H1 (cell line): ENCODE measurements at regions not wholly inside any gene's neighbourhood (a gene's known extent, or its start where the extent isn't known, plus 50 kb on each side); places are given as distances from the start of the nearest gene placed in this dataset.

ENCODE experiments used
- CTCF ChIA-PET: fragments of 300-600 bp; sonication (Branson Sonifier 250); formaldehyde crosslinking; loops from one replicate; lab custom pipeline; 2021; ENCODE audit not compliant: partially characterized antibody; lab: Charles Lee
- POLR2A ChIA-PET: fragments of 300-600 bp; sonication (Branson Sonifier 250); formaldehyde crosslinking; loops from one replicate; lab custom pipeline; 2021; ENCODE audit warnings: inconsistent platforms; ENCODE audit not compliant: partially characterized antibody; lab: Charles Lee
- DNase-seq, 2 experiments: peaks; one replicate each; pipeline versions ENCODE4 v3.0.0 to v3.0.0-alpha.2; 2010 to 2022; ENCODE audit warnings: low spot score in 2 of 2, low read depth in 1 of 2, mixed read lengths in 1 of 2
- FAIRE-seq: peaks from 2 replicates; lab custom pipeline; 2011; peaks lifted over from hg19 to GRCh38; lab: Jason Lieb, UNC
- H2AFZ ChIP-seq: 2 replicates; pipeline ENCODE4 v1.8.1; 2012; ENCODE audit warnings: low read length, inconsistent platforms
- H2AK5ac ChIP-seq: 2 replicates; pipeline ENCODE4 v1.6.1; 2013; ENCODE audit warnings: low read depth, low read length
- H2BK120ac ChIP-seq: replicated peaks from 2 replicates; pipeline ENCODE3; 2013; ENCODE audit warnings: low read depth, low read length, inconsistent platforms
- H2BK12ac ChIP-seq: 2 replicates; pipeline ENCODE4 v1.6.1; 2013; ENCODE audit warnings: low read depth, low read length
- H2BK15ac ChIP-seq: 2 replicates; pipeline ENCODE4 v1.6.1; 2013; ENCODE audit warnings: low read length
- H2BK20ac ChIP-seq: 2 replicates; pipeline ENCODE4 v1.6.1; 2013; ENCODE audit warnings: low read length
- H2BK5ac ChIP-seq: 2 replicates; pipeline ENCODE4 v1.6.1; 2013; ENCODE audit warnings: low read depth, low read length
- H3K14ac ChIP-seq: 2 replicates; pipeline ENCODE4 v1.6.1; 2013; ENCODE audit warnings: inconsistent platforms; ENCODE audit not compliant: insufficient read length
- H3K18ac ChIP-seq: 2 replicates; pipeline ENCODE4 v1.6.1; 2013; ENCODE audit warnings: low read length; ENCODE audit errors: extremely low read depth
- H3K23ac ChIP-seq: 2 replicates; pipeline ENCODE4 v1.6.1; 2013; ENCODE audit warnings: inconsistent platforms; ENCODE audit not compliant: insufficient read length
- H3K23me2 ChIP-seq: 2 replicates; pipeline ENCODE4 v1.6.1; 2013; ENCODE audit warnings: low read depth, low read length
- H3K27ac ChIP-seq: 2 replicates; pipeline ENCODE4 v1.6.1; 2011; ENCODE audit warnings: low read depth, low read length, inconsistent platforms
- H3K27me3 ChIP-seq, 4 experiments: replicated peaks in 1 of 4; 1 replicate in 1 of 4; 2 replicates in 3 of 4; pipeline versions ENCODE4 v1.6.1 to v1.8.1; 2011 to 2013; ENCODE audit warnings: low read length in 3 of 4, mild to moderate bottlenecking in 3 of 4, inconsistent platforms in 2 of 4, mixed read lengths in 2 of 4, moderate library complexity in 1 of 4; ENCODE audit not compliant: control insufficient read depth in 3 of 4, insufficient read depth in 3 of 4; ENCODE audit errors: extremely low read depth in 1 of 4
- H3K36me3 ChIP-seq, 4 experiments: 2 replicates each; pipeline versions ENCODE4 v1.6.1 to v1.8.1; 2011 to 2013; ENCODE audit warnings: mild to moderate bottlenecking in 4 of 4, low read length in 3 of 4, moderate library complexity in 2 of 4, control low read depth in 1 of 4, inconsistent platforms in 1 of 4; ENCODE audit not compliant: insufficient read depth in 4 of 4, control insufficient read depth in 2 of 4
- H3K4ac ChIP-seq: replicated peaks from 2 replicates; pipeline ENCODE3; 2013; ENCODE audit warnings: low read length, low read depth, mixed read lengths, inconsistent platforms; ENCODE audit not compliant: insufficient read length
- H3K4me1 ChIP-seq, 4 experiments: replicated peaks in 1 of 4; 1 replicate in 1 of 4; 2 replicates in 3 of 4; pipeline versions ENCODE4 v1.6.1 to v1.8.1; 2011 to 2013; ENCODE audit warnings: low read length in 3 of 4, inconsistent platforms in 2 of 4, mixed read lengths in 1 of 4; ENCODE audit not compliant: insufficient read depth in 4 of 4, control insufficient read depth in 3 of 4
- H3K4me2 ChIP-seq, 2 experiments: 2 replicates each; pipeline versions ENCODE4 v1.6.1 to v1.8.1; 2011 to 2013; ENCODE audit warnings: low read depth in 2 of 2, low read length in 2 of 2, control low read depth in 1 of 2, inconsistent platforms in 1 of 2, mild to moderate bottlenecking in 1 of 2; ENCODE audit not compliant: insufficient read depth in 1 of 2
- H3K4me3 ChIP-seq, 4 experiments: fragments of 200-600, 300-600 bp in 1 of 4; sonication (generic), shearing (Covaris generic), sonication (Bioruptor Twin) in 1 of 4; 2 replicates each; pipeline versions ENCODE4 v1.5.1 to v1.8.1; 2011 to 2016; ENCODE audit warnings: low read length in 4 of 4, low read depth in 3 of 4, control low read depth in 2 of 4, inconsistent platforms in 2 of 4, mild to moderate bottlenecking in 2 of 4, mixed read lengths in 1 of 4, moderate library complexity in 1 of 4; ENCODE audit not compliant: insufficient read depth in 2 of 4; ENCODE audit errors: extremely low read depth in 1 of 4
- H3K56ac ChIP-seq: replicated peaks from 2 replicates; pipeline ENCODE3; 2013; ENCODE audit warnings: low read depth, mild to moderate bottlenecking, mixed read lengths, low read length, inconsistent platforms; ENCODE audit not compliant: insufficient read length
- H3K79me1 ChIP-seq: 2 replicates; pipeline ENCODE4 v1.6.1; 2013; ENCODE audit warnings: low read depth, low read length, control low read depth
- H3K79me2 ChIP-seq, 2 experiments: 2 replicates each; pipeline versions ENCODE4 v1.6.1 to v1.8.1; 2012 to 2013; ENCODE audit warnings: low read length in 2 of 2, mild to moderate bottlenecking in 2 of 2, inconsistent platforms in 1 of 2; ENCODE audit not compliant: insufficient read depth in 2 of 2, control insufficient read depth in 1 of 2
- H3K9ac ChIP-seq, 4 experiments: replicated peaks in 1 of 4; 1 replicate in 1 of 4; 2 replicates in 3 of 4; pipeline versions ENCODE4 v1.6.1 to v1.8.1; 2011 to 2013; ENCODE audit warnings: low read depth in 3 of 4, low read length in 3 of 4, control low read depth in 2 of 4, mild to moderate bottlenecking in 2 of 4, moderate library complexity in 2 of 4, inconsistent platforms in 1 of 4; ENCODE audit errors: extremely low read depth in 1 of 4
- H3K9me3 ChIP-seq, 2 experiments: 2 replicates each; pipeline versions ENCODE4 v1.6.1 to v1.8.1; 2012 to 2013; ENCODE audit warnings: mild to moderate bottlenecking in 2 of 2, moderate library complexity in 2 of 2, control low read depth in 1 of 2, inconsistent platforms in 1 of 2, low read depth in 1 of 2, low read length in 1 of 2, mixed read lengths in 1 of 2; ENCODE audit not compliant: insufficient read depth in 2 of 2
- H4K20me1 ChIP-seq, 2 experiments: replicated peaks in 1 of 2; 2 replicates each; pipeline versions ENCODE3 to v1.8.1; 2011 to 2013; ENCODE audit warnings: inconsistent platforms in 2 of 2, low read length in 2 of 2, mild to moderate bottlenecking in 1 of 2; ENCODE audit not compliant: insufficient read depth in 2 of 2, control insufficient read depth in 1 of 2
- H4K5ac ChIP-seq: 2 replicates; pipeline ENCODE4 v1.6.1; 2013; ENCODE audit warnings: low read length, low read depth, mixed read lengths, inconsistent platforms; ENCODE audit not compliant: insufficient read length
- H4K8ac ChIP-seq: 2 replicates; pipeline ENCODE4 v1.8.0; 2013; ENCODE audit warnings: mild to moderate bottlenecking, moderate library complexity, low read length, inconsistent platforms; ENCODE audit not compliant: insufficient read depth; ENCODE audit errors: extremely low read depth
- H4K91ac ChIP-seq: replicated peaks from 2 replicates; pipeline ENCODE3; 2013; ENCODE audit warnings: low read length, mixed read lengths, inconsistent platforms; ENCODE audit not compliant: insufficient read length
- KDM4A ChIP-seq: IDR thresholded peaks from one replicate; pipeline ENCODE4 v1.7.1; 2012; ENCODE audit warnings: low read depth, mild to moderate bottlenecking, moderate library complexity, low read length, inconsistent platforms; ENCODE audit not compliant: severe bottlenecking
- NANOG ChIP-seq: IDR thresholded peaks from 2 replicates; pipeline ENCODE4 v1.6.1; 2011; ENCODE audit warnings: low read length, low read depth, mild to moderate bottlenecking, inconsistent platforms; ENCODE audit not compliant: insufficient read depth, poor library complexity, severe bottlenecking
- SP1 ChIP-seq: IDR thresholded peaks from 2 replicates; pipeline ENCODE4 v1.6.1; 2011; ENCODE audit warnings: low read depth, low read length
- WGBS, 2 experiments: shearing (Covaris generic) in 1 of 2; methylation state at CpG; one replicate each; pipeline versions ENCODE4 v1.1.6 to v1.1.7; 2013 to 2015; ENCODE audit warnings: low lambda C conversion rate in 2 of 2, mixed read lengths in 2 of 2, inconsistent platforms in 1 of 2, low coverage in 1 of 2, missing lambda C conversion rate in 1 of 2; ENCODE audit not compliant: insufficient replicate concordance in 2 of 2, insufficient coverage in 1 of 2, insufficient read length in 1 of 2; ENCODE audit errors: extremely low coverage in 1 of 2, missing lambda C conversion rate in 1 of 2; 5-methylcytosine and 5-hydroxymethylcytosine counted together

DNA sequence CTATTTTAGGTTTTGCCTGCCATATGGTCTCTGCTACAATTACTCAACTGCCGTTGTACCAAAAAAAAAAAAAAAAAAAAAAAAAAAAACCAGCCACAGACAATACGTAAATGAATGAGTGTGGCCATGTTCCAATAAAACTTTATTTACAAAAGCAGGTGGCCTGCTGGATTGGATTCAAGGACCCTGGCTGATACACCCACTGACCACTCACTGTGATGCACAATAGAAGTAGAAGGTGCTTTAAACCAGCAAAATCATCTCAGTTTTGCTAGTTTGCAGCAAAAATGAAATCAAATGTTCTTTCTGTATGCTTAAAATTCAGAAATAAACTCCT, 137.4 kb downstream of the AKAIN1 start:
- WGBS, 2 experiments: 83% methylated on average over 1 of the region's 2 CpGs; no CpG with 5 or more reads in 1 of the 2 experiments
- H3K9me3 ChIP-seq: no peaks in the 10 kb centered on the region
- H4K20me1 ChIP-seq: no peaks in the 10 kb centered on the region
- H2BK15ac ChIP-seq: no peak overlapping the region
- no peak overlapping the region for H3K14ac ChIP-seq
- ChIA-PET CTCF (interaction anchor here (0.6 to 1.3 kb wide), 3 partner anchors 36 to 953 kb away, joined by 3 to 7 read pairs (median 6); no protein-coding TSS in a partner anchor), POLR2A (no interaction called here)
- H3K4me1 ChIP-seq: no peaks in the 10 kb centered on the region
- no peak overlapping the region for H3K27ac ChIP-seq
- H3K4me2 ChIP-seq: no peak overlapping the region
- H3K36me3 ChIP-seq: no peaks in the 10 kb centered on the region
- H2BK120ac ChIP-seq: no peak overlapping the region
- H3K56ac ChIP-seq: no peak overlapping the region
- no peak overlapping the region for H2BK5ac ChIP-seq
- DNase-seq: no peak
- no peak overlapping the region for H2BK20ac ChIP-seq
- no peak overlapping the region for H2AFZ ChIP-seq
- no peak overlapping the region for H4K91ac ChIP-seq
- no peaks in the 10 kb centered on the region for H3K79me2 ChIP-seq
- H3K4me3 ChIP-seq: no peak overlapping the region
- 0 out of 7 replicates have a peak, but pooled peaks cover 0 to 2% (median 0%) of the 10 kb centered on the region in 4 experiments for H3K27me3 ChIP-seq
- no peak overlapping the region for H3K9ac ChIP-seq
- no peak overlapping the region for H4K5ac ChIP-seq
- H3K18ac ChIP-seq: no peak overlapping the region
- H3K23me2 ChIP-seq: no peaks in the 10 kb centered on the region
- H3K23ac ChIP-seq: no peak overlapping the region
- FAIRE-seq: no peak
- H4K8ac ChIP-seq: no peak overlapping the region
- H2AK5ac ChIP-seq: no peak overlapping the region
- H2BK12ac ChIP-seq: no peak overlapping the region
- no peak overlapping the region for H3K4ac ChIP-seq
- H3K79me1 ChIP-seq: no peaks in the 10 kb centered on the region
- no peak for TF ChIP-seq SP1
- TF ChIP-seq NANOG: no peak
- no peak for TF ChIP-seq KDM4A
